ENCODE measurements at regions not wholly inside any gene's neighbourhood (a gene's known extent, or its start where the extent isn't known, plus 50 kb on each side); places are given as distances from the start of the nearest gene placed in this dataset.
"Not testable (repeated sequence)": the region's sequence is repeated elsewhere in the genome, so short reads cannot be mapped to it uniquely, and the experiment has no call there.

DNA sequence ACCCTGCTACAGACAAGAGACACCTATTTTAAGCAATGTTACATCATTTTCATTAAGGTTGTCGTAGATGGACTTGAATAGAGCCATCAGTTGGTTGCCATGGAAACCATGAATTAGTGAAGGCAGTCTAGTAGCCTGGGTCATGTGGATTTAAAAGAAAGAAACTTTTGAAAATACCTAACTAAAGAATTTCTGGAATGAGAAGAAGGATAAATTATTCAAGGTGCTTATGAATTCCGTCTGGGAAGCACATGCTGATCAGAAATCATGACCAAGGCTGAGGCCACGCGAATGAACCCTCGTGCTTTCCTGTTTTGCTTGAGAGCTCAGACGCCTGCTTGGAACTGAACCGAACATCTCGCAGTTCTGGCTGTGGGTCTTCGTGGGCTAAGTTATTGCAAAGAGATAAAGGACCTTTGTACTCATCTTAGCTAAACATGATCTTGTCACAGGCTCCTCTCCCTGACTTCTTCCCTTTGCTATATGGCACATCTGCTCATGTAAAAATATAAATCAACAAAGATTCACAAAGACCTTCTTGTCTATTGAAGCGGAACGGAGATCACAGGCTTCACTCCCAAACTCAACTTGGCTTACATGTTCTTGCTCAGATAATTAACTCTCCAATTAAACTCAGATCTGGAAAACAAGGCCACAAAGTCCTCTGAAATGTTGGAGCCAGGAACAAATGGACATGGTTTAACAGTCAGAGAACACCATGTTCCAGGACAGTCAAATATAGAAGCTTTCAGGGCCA is 140.2 kb downstream of the NUFIP1 start:
- no peak for DNase-seq (ENCODE audit: low spot score)

DNA sequence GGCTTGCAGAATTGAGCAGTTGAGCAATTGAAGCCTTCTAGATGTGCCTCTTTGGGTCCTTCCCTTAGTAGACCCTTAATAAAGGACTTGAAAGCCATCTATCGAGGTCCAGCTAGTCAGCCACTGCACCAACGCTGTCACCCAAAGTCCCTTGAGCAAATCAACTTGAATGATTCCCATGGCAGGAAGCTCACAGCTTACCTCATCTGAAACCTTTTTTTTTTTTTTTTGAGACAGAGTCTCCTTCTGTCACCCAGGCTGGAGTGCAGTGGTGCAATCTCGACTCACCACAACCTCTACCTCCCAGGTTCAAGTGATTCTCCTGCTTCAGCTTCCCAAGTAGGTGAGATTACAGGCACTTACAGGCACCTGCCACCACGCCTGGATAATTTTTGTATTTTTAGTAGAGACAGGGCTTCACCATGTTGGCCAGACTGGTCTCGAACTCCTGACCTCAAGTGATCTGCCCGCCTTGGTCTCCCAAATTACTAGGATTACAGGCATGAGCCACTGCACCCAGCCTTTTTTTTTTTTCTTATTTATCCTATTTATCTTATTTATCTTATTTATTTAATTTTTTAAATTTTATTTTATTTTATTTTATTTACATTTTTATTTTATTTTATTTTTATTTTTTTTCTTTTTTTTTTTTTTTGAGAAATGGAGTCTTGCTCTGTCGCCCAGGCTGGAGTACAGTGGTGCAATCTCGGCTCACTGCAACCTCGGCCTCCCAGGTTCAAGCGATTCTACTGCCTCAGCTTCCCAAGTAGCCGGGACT is 143.8 kb downstream of the NUFIP1 start:
- not testable (repeated sequence) for DNase-seq (ENCODE audit: low spot score)

DNA sequence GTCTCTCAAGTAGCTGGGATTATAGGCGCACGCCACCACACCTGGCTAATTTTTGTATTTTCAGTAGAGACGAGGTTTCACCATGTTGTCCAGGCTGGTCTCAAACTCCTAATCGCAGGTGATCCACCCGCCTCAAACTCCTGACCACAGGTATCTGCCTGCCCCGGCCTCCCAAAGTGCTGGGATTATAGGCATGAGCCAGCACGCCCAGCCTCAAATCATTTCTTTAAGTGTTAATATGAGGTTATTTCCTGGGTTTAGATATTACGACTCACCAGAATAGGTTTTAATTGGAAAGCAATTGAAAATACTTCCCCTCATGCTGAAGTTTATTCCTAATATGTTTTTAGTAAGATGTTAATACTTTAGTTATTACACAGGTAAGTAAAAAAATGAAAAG is 144.5 kb downstream of the NUFIP1 start:
- DNase-seq (ENCODE audit: low spot score): no peak

DNA sequence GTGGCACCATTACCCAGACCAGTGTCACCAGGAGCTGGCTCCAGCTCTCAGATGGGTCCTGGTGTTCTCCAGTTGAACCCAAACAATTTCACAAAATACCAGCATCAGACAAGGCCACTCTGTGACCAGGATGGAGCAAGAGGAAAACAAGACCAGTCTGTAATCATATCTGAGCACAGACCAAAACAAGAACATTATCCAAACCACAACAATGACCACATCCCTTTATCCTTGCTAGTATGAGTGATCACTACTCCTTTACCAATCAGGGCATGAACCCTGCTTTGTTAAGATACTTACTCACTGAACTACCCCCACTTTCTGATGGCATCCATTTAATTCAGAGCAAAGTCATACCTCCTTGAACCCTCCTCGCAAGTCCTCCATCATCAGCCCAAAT is 145.9 kb downstream of the NUFIP1 start:
- DNase-seq (ENCODE audit: low spot score): no peak

DNA sequence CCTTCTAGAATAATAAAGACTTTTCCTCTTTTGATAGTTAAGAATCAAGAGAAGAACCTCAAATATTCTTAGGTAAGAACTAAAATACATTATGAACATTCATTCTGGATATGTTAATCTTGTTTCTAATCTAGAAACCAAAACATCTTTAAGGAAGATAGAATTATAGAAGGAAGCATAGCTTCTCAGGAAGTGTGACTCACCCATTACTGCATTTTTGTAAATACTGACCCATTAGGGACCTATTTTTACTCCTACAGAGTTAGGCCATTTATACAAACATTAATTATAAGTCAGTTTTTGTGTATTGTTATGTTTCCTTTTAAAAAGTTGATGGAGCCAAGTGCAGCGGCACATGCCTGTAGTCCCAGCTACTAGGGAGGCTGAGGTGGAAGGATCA is 147.1 kb downstream of the NUFIP1 start:
- no peak for DNase-seq (ENCODE audit: low spot score)

DNA sequence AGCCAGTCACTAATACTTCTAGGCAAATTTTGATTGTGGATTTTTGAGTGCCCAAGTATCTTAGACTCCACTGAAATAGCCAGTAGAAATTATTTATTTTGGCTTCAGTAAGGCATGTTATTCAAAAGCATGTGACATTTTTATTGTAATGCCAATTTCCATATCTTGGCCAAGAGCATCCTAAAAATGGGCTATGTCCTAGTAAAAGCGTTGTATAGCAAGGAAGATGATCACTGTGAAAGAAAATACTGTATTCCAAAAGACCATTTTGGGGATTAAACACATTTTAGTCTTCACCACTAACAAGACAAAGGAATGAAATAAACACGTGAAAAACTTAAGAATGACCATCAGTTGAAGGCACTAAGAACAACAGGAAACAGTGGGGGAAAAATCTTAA is 149.1 kb downstream of the NUFIP1 start:
- no peak for DNase-seq (ENCODE audit: low spot score)

DNA sequence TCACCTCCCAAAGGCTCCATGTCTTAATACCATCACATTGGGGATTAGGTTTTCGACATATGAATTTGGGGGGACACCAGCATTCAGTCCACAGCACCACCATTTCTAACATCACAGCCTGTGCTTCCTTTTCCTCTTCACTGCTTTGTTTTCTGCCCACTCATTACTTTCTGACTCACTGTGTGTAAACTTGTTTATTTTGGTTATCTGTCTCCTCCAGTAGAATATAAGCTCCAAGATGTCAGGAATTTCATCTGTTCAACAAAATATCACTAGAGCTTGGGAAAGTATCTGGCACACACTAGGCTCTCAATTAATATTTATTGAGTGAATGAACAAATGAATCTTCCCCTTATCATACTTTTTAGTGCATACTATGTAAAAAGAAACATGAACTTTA is 152.0 kb downstream of the NUFIP1 start:
- DNase-seq (ENCODE audit: low spot score): no peak

DNA sequence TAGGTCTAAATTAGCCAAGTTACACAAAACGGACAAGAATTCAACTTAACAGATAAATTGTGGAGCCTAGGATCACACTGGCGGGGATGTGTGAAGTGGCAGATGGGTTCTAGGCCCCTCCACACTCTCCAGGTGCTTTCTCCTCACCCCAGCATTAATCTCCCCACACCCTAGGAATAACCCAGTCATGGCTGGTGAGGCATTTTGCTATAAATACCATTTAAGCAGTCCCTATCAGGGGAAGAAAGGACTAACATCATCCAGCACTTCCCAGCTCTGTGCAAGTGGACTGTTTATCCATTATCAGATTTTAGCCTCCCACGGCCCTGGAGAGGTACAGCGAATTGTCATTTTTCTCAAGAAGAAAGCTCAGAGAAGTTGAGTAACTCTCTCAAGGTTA is 154.9 kb downstream of the NUFIP1 start:
- DNase-seq (ENCODE audit: low spot score): no peak

DNA sequence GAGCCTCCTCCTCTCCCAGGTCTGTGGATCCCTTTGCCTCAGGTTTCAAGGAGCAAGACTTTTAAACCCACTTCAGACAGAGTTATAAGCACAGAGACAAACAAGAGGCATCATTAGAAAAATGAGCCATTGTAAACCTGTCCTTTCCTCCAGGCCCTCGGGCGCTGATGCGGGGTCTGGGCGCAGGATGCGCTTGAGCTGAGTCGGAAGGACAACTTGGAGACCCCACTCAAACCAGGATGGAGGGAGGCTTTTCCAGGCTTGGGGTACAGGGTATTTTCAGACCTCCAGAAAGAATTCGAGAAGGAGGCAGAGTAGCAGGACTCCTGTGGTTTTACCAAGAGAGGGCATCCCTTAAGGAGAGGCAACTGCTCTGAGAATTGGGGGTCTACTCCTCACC is 155.6 kb downstream of the NUFIP1 start:
- no peak for DNase-seq (ENCODE audit: low spot score)

DNA sequence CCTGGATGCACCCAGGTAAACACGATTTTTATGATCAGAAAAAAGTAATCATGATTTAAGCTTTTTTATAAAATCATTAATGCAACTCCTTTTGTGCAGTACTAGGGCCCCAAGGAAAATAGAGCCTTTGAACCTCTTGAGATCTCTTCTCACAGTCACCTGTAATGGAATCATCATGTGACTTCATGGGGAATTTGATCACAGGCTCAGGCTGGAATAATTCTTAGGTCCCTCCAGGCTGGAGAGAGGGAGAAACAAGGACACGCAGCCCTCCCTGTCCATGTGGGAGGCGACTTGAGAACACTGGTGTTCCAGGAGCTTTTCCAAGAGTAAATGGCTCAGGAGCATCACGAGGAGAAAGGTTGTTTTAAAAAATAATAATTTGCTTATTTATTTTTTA is 156.1 kb downstream of the NUFIP1 start:
- no peak for DNase-seq (ENCODE audit: low spot score)

DNA sequence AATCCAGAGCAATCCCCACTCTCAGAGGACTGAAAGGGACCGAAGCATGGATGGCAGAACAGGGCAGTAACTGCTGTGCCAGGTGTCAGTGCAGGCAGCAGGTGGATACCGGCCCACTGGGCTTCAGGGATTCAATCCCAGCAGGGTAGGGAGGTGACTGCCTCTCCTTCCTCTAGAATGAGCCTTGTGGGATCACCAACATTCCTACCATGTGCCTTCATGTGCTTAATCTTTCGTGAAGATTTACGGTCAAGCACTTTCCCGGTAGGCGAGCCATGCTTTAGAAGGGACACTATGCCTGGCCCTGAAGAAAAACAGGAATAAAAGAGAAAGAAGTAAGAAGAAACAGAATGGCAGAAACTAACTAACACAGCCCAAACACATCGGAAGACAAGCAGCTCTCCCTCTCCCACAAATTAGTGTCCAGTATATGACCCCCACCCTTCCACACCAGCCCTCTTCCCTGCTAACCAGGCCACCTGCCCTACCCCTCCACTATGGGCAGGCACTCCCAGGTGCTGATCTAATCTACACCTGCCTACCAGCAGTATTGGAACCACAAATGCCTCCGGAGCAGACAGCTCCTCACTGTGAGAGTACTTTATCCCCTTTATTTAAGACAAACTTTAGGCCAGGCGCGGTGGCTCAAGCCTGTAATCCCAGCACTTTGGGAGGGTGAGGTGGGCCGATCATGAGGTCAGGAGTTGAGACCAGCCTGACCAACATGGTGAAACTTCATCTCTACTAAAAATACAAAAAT is 162.5 kb downstream of the NUFIP1 start:
- DNase-seq (ENCODE audit: low spot score): no peak

DNA sequence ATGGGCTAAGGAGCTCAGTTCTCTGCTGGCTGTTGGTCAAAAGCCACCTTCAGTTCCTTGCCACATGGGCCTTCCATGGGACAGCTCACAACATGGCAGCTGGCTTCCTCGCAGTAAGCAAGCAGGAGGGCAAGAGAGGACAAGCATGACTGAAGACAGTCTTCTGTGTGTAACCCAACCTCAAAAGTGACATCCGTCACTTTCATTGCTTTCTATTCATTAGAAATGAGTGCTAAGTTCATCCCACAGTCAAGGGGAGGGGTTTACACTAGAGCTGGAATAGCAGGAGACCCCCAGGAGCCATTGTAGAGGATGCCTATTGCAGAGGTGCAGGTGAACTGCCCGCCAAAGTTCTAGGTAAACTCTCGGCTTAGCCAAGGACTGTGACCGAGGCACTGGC is 163.3 kb downstream of the NUFIP1 start:
- no peak for DNase-seq (ENCODE audit: low spot score)

DNA sequence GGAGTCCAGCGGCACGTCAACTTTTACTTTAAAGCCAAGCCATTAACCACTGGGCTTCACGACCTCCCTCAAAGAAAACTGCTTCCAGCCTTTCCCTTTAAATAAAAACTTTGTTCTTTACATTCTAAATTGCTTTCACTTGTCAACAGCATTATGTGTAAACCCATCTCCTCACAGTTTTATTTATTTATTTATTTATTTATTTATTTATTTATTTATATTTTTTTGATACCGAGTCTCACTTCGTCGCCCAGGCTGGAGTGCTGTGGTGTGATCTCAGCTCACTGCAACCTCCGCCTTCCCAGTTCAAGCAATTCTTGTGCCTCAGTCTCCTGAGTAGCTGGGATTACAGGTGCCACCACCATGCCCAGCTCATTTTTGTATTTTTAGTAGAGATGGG is 165.7 kb downstream of the NUFIP1 start:
- not testable (repeated sequence) for DNase-seq (ENCODE audit: low spot score)

DNA sequence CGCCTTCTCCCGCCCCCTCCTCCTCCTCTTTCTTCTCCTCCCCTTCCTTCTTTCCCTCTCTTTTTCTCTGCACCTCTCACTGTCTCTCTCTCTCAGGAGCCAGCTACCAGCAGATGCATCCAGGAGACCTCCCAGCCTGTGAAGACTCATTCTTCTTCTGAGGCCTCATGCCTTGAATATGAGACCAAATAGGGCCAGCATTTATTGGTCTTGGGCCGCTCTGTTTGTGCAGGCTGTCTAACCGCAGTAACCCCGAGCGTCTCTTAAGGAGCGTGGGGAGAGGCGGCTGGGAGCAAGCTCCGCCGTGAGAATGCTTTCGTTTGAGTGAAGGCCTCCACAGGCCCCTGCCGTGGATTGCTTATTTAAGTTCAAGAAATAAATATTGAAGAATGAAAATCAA is 167.0 kb downstream of the NUFIP1 start:
- no peak for DNase-seq (ENCODE audit: low spot score)

DNA sequence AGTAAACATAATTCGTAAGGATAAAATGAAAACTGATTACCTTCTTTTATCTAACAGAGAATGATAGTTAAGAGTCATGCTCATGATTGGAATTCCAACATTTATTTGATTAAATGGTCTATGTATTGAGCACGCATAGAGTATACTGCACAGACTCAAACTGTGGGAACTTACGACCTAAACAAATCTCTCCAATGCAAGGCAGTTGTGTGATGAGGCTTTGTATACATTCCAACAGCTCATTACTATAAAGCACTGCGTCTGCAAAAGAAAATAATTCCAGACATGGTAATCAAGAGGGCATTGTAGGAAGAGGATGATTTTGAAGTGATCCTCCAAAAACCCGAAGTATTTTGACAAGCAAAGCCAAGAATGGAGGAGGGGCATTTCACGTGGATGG is 169.5 kb downstream of the NUFIP1 start:
- DNase-seq (ENCODE audit: low spot score): no peak

DNA sequence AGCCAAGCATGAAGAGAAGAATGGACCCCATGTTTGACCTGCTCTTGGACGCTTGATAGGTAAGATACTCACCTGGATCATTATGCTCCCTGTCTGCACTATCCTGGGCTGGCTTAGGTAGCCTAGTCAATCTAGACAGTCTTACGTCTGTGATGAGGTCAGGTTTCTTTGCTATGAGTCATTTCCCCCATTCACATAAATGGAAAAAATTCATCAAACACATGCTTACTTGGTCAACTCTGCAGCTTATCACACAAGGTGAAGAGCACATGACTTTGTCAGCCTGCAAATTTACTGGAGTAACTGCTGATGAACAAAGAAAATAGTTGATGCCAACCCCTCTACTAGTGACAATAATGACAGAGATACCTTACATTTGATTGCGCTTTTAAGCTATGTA is 170.0 kb downstream of the NUFIP1 start:
- no peak for DNase-seq (ENCODE audit: low spot score)

DNA sequence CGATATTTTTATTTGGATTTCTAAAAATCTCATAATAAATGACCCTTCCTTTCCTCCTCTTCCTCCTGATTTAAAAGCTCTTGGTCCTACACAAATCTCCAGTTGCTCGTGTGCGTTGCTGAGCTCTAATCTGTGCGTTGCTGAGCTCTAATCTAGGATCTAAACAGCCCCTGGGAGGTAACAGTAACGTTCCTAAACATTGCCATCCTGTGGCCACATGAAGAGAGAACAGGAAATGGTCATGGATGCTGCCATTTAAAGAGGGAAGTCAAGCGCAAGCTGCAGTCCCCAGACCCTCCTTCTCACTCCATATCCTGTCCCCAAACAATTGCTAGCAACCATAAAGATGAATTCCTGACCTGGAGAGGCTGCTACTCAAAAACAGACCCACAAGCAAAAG is 170.8 kb downstream of the NUFIP1 start:
- no peak for DNase-seq (ENCODE audit: low spot score)

DNA sequence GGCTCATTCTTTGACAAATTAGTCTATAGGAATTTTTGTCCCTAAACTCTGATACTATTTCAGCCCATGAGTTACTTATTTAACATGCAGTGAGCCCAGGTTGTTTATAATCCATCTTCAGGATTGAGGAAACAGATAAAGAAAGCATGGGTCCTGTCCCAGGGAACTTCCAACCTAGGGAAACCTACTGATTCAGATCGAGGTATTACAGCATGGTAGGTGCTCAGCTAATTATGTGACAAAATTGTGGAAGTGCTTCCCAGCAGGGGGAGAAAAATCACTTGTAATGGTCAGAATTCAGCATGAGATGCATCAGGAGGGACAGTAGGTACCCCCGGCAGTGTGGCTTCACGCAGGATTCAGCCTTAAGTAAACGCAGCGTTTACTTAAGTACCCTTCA is 171.3 kb downstream of the NUFIP1 start:
- DNase-seq (ENCODE audit: low spot score): no peak

DNA sequence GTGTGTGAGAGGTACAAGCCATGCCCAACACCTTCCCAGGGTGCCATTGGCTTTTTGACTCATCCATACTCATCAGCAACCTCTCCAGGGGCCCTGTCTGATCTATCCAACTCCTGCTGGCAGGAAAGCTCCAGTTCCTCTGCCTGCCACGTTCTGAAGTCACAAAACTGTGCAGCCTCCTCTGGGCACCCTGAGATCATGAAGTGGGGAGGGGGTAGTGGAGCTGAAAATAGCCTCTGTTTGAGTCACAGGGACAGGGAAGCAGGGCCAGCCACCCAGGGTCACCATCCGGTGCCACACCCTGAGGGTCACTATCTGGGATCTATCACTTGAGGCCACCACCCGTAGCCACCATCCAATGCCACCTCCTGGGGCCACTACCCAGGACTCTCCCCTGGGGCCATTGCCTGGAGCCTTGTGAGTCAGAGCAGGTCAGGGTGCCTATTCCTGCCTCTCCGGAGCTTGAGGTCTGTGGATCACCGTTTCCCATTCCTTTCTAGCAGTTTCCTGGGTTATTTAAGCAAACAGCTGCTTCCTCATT is 172.1 kb downstream of the NUFIP1 start:
- DNase-seq (ENCODE audit: low spot score): no peak

DNA sequence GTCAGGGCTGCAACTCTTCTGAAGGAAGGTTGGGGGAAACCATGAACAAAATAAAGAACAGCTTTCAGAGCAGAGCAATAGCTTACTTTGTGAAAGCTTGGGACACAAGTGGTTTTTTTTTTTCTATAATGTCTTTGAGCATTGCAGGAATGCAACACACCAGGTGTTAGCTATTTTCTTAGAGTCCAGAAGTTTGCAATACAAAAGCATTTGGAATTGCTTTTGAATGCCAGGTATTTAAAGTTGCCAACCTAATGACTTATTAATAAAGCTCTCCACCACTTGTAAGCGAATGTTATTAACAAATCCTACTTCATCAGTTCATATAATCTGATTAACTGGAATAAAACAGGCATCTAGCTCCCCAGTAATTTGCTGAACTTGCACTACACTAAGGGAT is 172.6 kb downstream of the NUFIP1 start:
- no peak for DNase-seq (ENCODE audit: low spot score)

DNA sequence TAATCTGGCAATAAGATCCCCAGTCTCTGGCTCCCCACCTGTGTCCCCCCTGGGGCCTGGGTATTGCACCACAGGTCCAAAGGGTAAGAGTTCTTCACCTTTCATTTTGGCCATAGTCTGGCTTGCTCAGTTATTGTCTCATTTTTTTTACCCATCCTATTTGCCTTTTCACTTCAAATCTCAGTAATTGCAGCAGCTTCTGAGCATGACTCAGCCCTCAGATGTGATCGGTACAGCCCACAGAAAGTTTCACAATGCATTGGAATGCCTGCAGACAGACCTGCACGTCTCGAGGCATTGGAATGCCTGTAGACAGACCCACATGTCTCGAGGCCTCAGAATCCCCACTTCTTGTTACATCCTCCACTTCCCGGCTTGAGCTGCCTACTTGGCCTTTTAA is 173.6 kb downstream of the NUFIP1 start:
- DNase-seq (ENCODE audit: low spot score): no peak

DNA sequence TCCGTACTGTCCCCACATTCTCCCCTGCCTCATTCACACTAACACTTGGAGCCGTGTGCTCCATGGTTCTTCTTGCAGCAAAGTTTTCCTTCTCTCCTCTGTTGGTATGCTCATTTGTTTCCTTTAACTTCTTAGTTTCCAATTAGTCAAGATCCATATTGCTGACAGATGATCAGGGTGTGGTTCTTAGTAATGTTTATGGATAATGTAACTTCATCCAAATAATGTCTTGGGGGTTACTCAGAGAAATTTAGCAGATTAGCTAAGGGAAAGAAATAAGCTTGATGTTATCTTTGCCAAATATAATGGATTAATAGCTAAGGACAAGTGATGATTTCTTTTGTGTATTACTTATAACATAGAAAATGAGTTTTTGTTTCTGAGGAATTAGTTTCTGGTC is 174.4 kb downstream of the NUFIP1 start:
- DNase-seq (ENCODE audit: low spot score): no peak

DNA sequence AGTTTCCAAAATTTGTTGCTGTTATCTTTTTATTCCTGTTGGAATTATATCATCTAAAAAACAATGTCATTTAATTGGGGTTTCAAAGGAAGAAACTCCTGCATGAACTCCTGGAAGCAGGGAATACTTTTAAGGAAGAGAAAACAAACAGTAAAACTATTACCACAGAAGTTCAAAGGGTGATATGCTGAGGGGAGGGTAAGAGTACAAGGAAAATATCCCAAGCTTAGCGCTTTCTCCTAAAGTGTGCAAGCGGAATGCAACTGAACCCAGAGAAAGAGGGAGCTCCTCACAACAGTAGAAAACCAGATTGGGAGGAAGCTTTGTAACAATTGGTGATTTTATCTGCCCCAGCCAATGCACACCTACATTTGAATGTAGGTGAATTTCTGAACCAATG is 175.1 kb downstream of the NUFIP1 start:
- DNase-seq (ENCODE audit: low spot score): no peak

Measured in hematopoietic multipotent progenitor cell treated with erythropoietin and hydrocortisone succinate and interleukin-3 and kit ligand, for 17 days (in vitro differentiated cells).